ENCODE measurements at regions not wholly inside any gene's neighbourhood (a gene's known extent, or its start where the extent isn't known, plus 50 kb on each side); places are given as distances from the start of the nearest gene placed in this dataset.

GRCh38 chr6:94734751-94735150 lies 842.6 kb upstream of the MANEA start:
- Histone ChIP-seq H3K9ac (ENCODE audit: low read length) (no peak overlapping the region), H3K27ac (ENCODE audit: low read length) (no peak overlapping the region), H3F3A (ENCODE audit: insufficient read depth, low read length, poor library complexity, severe bottlenecking) (no peaks in the 10 kb centered on the region), H3K4me3 (ENCODE audit: low read length) (no peak overlapping the region), H3K36me3 (ENCODE audit: insufficient read depth, low read length) (no peaks in the 10 kb centered on the region), H4K20me1 (ENCODE audit: insufficient read depth) (no peaks in the 10 kb centered on the region), H2AFZ (ENCODE audit: low read depth, low read length) (no peak overlapping the region), H3K27me3 (ENCODE audit: insufficient read depth, low read depth, low read length) (no peaks in the 10 kb centered on the region), H3K9me2 (ENCODE audit: insufficient read depth, low read length) (no peaks in the 10 kb centered on the region), H3K9me3 (ENCODE audit: low read length) (no peaks in the 10 kb centered on the region), H3K79me2 (replicated peaks; ENCODE audit: insufficient read depth, low read length) (no peaks in the 10 kb centered on the region), H3K4me2 (ENCODE audit: low read length) (no peak overlapping the region)
- no peak for TF ChIP-seq POLR2AphosphoS5 (IDR thresholded peaks at IDR 0.05)
- TF ChIP-seq RAD21 (conservative IDR thresholded peaks at IDR 0.05) = no peak
- TF ChIP-seq TAF1 (IDR thresholded peaks at IDR 0.05; ENCODE audit: low read depth) = no peak
- TF ChIP-seq MXI1 (conservative IDR thresholded peaks at IDR 0.05; ENCODE audit: poor library complexity, severe bottlenecking) = no peak
- no peak for TF ChIP-seq REST (IDR thresholded peaks at IDR 0.05; ENCODE audit: borderline replicate concordance)
- TF ChIP-seq EP300 (conservative IDR thresholded peaks at IDR 0.05; ENCODE audit: poor library complexity, severe bottlenecking) = no peak
- no peak for TF ChIP-seq SMC3 (conservative IDR thresholded peaks at IDR 0.05; ENCODE audit: poor library complexity)
- TF ChIP-seq CTCF (IDR thresholded peaks at IDR 0.05; ENCODE audit: poor library complexity, severe bottlenecking) = no peak
- no peak for TF ChIP-seq EZH2 (IDR thresholded peaks at IDR 0.05; ENCODE audit: borderline replicate concordance, insufficient read depth, low read length, poor library complexity, severe bottlenecking)

- TF ChIP-seq RAD21 (conservative IDR thresholded peaks at IDR 0.05) (no peak), POLR2AphosphoS5 (IDR thresholded peaks at IDR 0.05) (no peak), TAF1 (IDR thresholded peaks at IDR 0.05; ENCODE audit: low read depth) (no peak), CTCF (IDR thresholded peaks at IDR 0.05; ENCODE audit: poor library complexity, severe bottlenecking) (no peak), EZH2 (IDR thresholded peaks at IDR 0.05; ENCODE audit: borderline replicate concordance, insufficient read depth, low read length, poor library complexity, severe bottlenecking) (no peak), SMC3 (conservative IDR thresholded peaks at IDR 0.05; ENCODE audit: poor library complexity) (no peak), REST (IDR thresholded peaks at IDR 0.05; ENCODE audit: borderline replicate concordance) (no peak), EP300 (conservative IDR thresholded peaks at IDR 0.05; ENCODE audit: poor library complexity, severe bottlenecking) (no peak), MXI1 (conservative IDR thresholded peaks at IDR 0.05; ENCODE audit: poor library complexity, severe bottlenecking) (no peak)
- H3K36me3 ChIP-seq (ENCODE audit: insufficient read depth, low read length) = no peaks in the 10 kb centered on the region
- H3K4me2 ChIP-seq (ENCODE audit: low read length) = no peak overlapping the region
- H3K27ac ChIP-seq (ENCODE audit: low read length) = no peak overlapping the region
- no peak overlapping the region for H3K9ac ChIP-seq (ENCODE audit: low read length)
- no peak overlapping the region for H3K4me3 ChIP-seq (ENCODE audit: low read length)
- H3K9me3 ChIP-seq (ENCODE audit: low read length) = no peaks in the 10 kb centered on the region
- H3K27me3 ChIP-seq (ENCODE audit: insufficient read depth, low read depth, low read length) = no peaks in the 10 kb centered on the region
- no peak overlapping the region for H2AFZ ChIP-seq (ENCODE audit: low read depth, low read length)
- H3K79me2 ChIP-seq (replicated peaks; ENCODE audit: insufficient read depth, low read length) = no peaks in the 10 kb centered on the region
- H4K20me1 ChIP-seq (ENCODE audit: insufficient read depth) = no peaks in the 10 kb centered on the region
- no peaks in the 10 kb centered on the region for H3K9me2 ChIP-seq (ENCODE audit: insufficient read depth, low read length)
- H3F3A ChIP-seq (ENCODE audit: insufficient read depth, low read length, poor library complexity, severe bottlenecking) = no peaks in the 10 kb centered on the region
These were observed 844.3 kb upstream of the MANEA start for GRCh38 chr6:94733066-94733465.

Data from neural cell (in vitro differentiated cells).